GM23338 (cell line): ENCODE measurements at regions not wholly inside any gene's neighbourhood (a gene's known extent, or its start where the extent isn't known, plus 50 kb on each side); places are given as distances from the start of the nearest gene placed in this dataset.

Experiments
- ATAC-seq: fragments of 200-7000 bp; cut with Tn5 transposase; 3 replicates; pipeline ENCODE4 v1.9.1; 2020
- DNase-seq: peaks from one replicate; pipeline ENCODE4 v3.0.0-alpha.2; 2015; ENCODE audit warnings: low spot score
- H2AFZ ChIP-seq: fragments of 200-600 bp; sonication (generic); 2 replicates; pipeline ENCODE4 v1.8.0; 2016; ENCODE audit warnings: antibody characterized with exemption, mild to moderate bottlenecking, moderate library complexity
- H3F3A ChIP-seq: fragments of 200-600 bp; sonication (generic); replicated peaks from 2 replicates; pipeline ENCODE4 v1.8.0; 2017; ENCODE audit warnings: antibody characterized with exemption, mixed run types, low read depth
- H3K27ac ChIP-seq: fragments of 200-600 bp; sonication (generic); 2 replicates; pipeline ENCODE4 v1.6.1; 2016; ENCODE audit warnings: low read depth
- H3K27me3 ChIP-seq: fragments of 200-600 bp; sonication (generic); 2 replicates; pipeline ENCODE4 v1.8.0; 2016; ENCODE audit warnings: mild to moderate bottlenecking, mixed run types, moderate library complexity; ENCODE audit not compliant: insufficient read depth
- H3K36me3 ChIP-seq: fragments of 200-600 bp; sonication (generic); 2 replicates; pipeline ENCODE4 v1.8.0; 2016; ENCODE audit warnings: mild to moderate bottlenecking; ENCODE audit not compliant: insufficient read depth
- H3K4me1 ChIP-seq: fragments of 200-600 bp; sonication (generic); 2 replicates; pipeline ENCODE4 v1.8.0; 2016; ENCODE audit warnings: mild to moderate bottlenecking, moderate library complexity; ENCODE audit not compliant: insufficient read depth
- H3K4me2 ChIP-seq: fragments of 200-600 bp; sonication (generic); 2 replicates; pipeline ENCODE4 v1.7.1; 2017; ENCODE audit warnings: mixed run types
- H3K4me3 ChIP-seq: fragments of 200-600 bp; sonication (generic); 2 replicates; pipeline ENCODE4 v1.6.1; 2016; ENCODE audit warnings: mixed run types
- H3K79me2 ChIP-seq: fragments of 200-600 bp; sonication (generic); replicated peaks from 2 replicates; pipeline ENCODE4 v1.8.0; 2017; ENCODE audit warnings: mild to moderate bottlenecking; ENCODE audit not compliant: insufficient read depth
- H3K9me2 ChIP-seq: fragments of 200-600 bp; sonication (generic); 2 replicates; pipeline ENCODE4 v1.8.0; 2017; ENCODE audit not compliant: insufficient read depth
- H4K20me1 ChIP-seq: fragments of 200-600 bp; sonication (generic); replicated peaks from 2 replicates; pipeline ENCODE4 v1.8.0; 2017; ENCODE audit warnings: mild to moderate bottlenecking; ENCODE audit not compliant: insufficient read depth
- H3K27ac Mint-ChIP-seq: 2 replicates; pipeline ENCODE4 v1.8.0; 2020; ENCODE audit warnings: inconsistent platforms, mild to moderate bottlenecking, moderate library complexity, mixed read lengths
- H3K27me3 Mint-ChIP-seq: 3 replicates; pipeline ENCODE4 v1.8.0; 2022; ENCODE audit warnings: low read depth, mild to moderate bottlenecking, moderate library complexity, mixed read lengths, inconsistent platforms; ENCODE audit not compliant: insufficient read depth, poor library complexity
- H3K36me3 Mint-ChIP-seq: 3 replicates; pipeline ENCODE4 v1.8.0; 2021; ENCODE audit warnings: low read depth, mild to moderate bottlenecking, inconsistent platforms, moderate library complexity, mixed read lengths
- H3K4me1 Mint-ChIP-seq: 3 replicates; pipeline ENCODE4 v1.8.0; 2020; ENCODE audit warnings: mild to moderate bottlenecking, inconsistent platforms, mixed read lengths
- H3K4me3 Mint-ChIP-seq: 3 replicates; pipeline ENCODE4 v1.8.0; 2021; ENCODE audit warnings: moderate library complexity, mild to moderate bottlenecking, inconsistent platforms, mixed read lengths
- H3K9me3 Mint-ChIP-seq: 3 replicates; pipeline ENCODE4 v1.8.0; 2020; ENCODE audit warnings: moderate library complexity, mild to moderate bottlenecking, inconsistent platforms, mixed read lengths
- EZH2 ChIP-seq: fragments of 200-600 bp; sonication (generic); IDR thresholded peaks from one replicate; pipeline ENCODE4 v1.8.0; 2017; ENCODE audit warnings: antibody characterized with exemption, mild to moderate bottlenecking, low read depth; ENCODE audit not compliant: unreplicated experiment
- EZH2phosphoT487 ChIP-seq: fragments of 200-600 bp; sonication (generic); IDR thresholded peaks from one replicate; pipeline ENCODE4 v1.8.1; 2018; ENCODE audit warnings: antibody characterized with exemption; ENCODE audit not compliant: unreplicated experiment
- JUNB ChIP-seq: IDR thresholded peaks from one replicate; pipeline ENCODE4 v1.6.1; 2016; ENCODE audit warnings: antibody characterized with exemption; ENCODE audit not compliant: unreplicated experiment
- POLR2AphosphoS5 ChIP-seq: IDR thresholded peaks from 2 replicates; pipeline ENCODE4 v1.6.1; 2016; ENCODE audit warnings: antibody characterized with exemption, low read depth
- ZNF114 ChIP-seq: fragments of 250-450 bp; sonication (Bioruptor Pico); IDR thresholded peaks from 2 replicates; pipeline ENCODE4 v1.5.0; 2020; ENCODE audit warnings: mild to moderate bottlenecking, moderate library complexity
- TF ChIP-seq, protein P1 (sequence below), 2 experiments: fragments of 200-600 bp in 1 of 2; sonication (generic) in 1 of 2; conservative IDR thresholded peaks; 2 replicates each; pipeline versions ENCODE4 v1.5.1 to v1.6.1; 2016 to 2017; ENCODE audit warnings: antibody characterized with exemption in 2 of 2, low read depth in 2 of 2, mild to moderate bottlenecking in 2 of 2, moderate library complexity in 1 of 2
- TF ChIP-seq, protein P2 (sequence below): IDR thresholded peaks from one replicate; pipeline ENCODE4 v1.6.1; 2018; ENCODE audit warnings: antibody characterized with exemption; ENCODE audit not compliant: unreplicated experiment
- TF ChIP-seq, protein P3 (sequence below): fragments of 250-450 bp; sonication (Bioruptor Pico); IDR thresholded peaks from 2 replicates; pipeline ENCODE4 v1.5.0; 2020; ENCODE audit warnings: mild to moderate bottlenecking, moderate library complexity

DNA sequence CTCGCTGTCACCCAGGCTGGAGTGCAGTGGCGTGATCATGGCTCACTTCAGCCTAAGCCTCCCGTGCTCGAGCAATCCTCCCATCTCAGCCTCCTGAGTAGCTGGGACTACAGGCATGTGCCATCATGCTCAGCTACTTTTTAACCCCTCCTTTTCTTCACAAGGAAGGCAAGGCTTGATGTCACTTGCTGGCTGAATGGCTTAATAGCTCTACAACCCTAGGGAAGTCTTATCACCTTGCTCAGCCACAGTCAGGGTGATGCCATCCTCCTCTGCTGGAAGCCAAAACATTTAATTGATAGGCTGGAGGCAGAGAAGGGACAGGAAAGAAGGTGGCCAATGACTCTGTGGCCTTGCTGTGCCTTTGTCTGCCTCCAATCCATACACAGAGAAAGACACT is 131.9 kb downstream of the MED15 start:
- no peak overlapping the region for H3K4me3 ChIP-seq
- Mint-ChIP-seq H3K9me3 (peaks cover 4% of the 10 kb centered on the region; the same call in 2 of the 3 replicates), H3K4me1 (peaks cover 7% of the 10 kb centered on the region; the same call in 2 of the 3 replicates), H3K27ac (no peak overlapping the region), H3K36me3 (no peaks in the 10 kb centered on the region), H3K4me3 (no peak overlapping the region), H3K27me3 (peaks cover 2% of the 10 kb centered on the region)
- H3K27me3 ChIP-seq: no peaks in the 10 kb centered on the region
- no peaks in the 10 kb centered on the region for H3F3A ChIP-seq
- no peak overlapping the region for H3K27ac ChIP-seq
- ATAC-seq: no peak
- no peaks in the 10 kb centered on the region for H3K9me2 ChIP-seq
- DNase-seq: no peak
- no peaks in the 10 kb centered on the region for H3K79me2 ChIP-seq
- no peaks in the 10 kb centered on the region for H3K36me3 ChIP-seq
- no peak overlapping the region for H3K4me2 ChIP-seq
- H4K20me1 ChIP-seq: no peaks in the 10 kb centered on the region
- no peak overlapping the region for H2AFZ ChIP-seq
- no peaks in the 10 kb centered on the region for H3K4me1 ChIP-seq
- TF ChIP-seq, protein P1, sequence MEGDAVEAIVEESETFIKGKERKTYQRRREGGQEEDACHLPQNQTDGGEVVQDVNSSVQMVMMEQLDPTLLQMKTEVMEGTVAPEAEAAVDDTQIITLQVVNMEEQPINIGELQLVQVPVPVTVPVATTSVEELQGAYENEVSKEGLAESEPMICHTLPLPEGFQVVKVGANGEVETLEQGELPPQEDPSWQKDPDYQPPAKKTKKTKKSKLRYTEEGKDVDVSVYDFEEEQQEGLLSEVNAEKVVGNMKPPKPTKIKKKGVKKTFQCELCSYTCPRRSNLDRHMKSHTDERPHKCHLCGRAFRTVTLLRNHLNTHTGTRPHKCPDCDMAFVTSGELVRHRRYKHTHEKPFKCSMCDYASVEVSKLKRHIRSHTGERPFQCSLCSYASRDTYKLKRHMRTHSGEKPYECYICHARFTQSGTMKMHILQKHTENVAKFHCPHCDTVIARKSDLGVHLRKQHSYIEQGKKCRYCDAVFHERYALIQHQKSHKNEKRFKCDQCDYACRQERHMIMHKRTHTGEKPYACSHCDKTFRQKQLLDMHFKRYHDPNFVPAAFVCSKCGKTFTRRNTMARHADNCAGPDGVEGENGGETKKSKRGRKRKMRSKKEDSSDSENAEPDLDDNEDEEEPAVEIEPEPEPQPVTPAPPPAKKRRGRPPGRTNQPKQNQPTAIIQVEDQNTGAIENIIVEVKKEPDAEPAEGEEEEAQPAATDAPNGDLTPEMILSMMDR (conservative IDR thresholded peaks at IDR 0.05; ENCODE audit: low read depth in 2 of 2): no peak

DNA sequence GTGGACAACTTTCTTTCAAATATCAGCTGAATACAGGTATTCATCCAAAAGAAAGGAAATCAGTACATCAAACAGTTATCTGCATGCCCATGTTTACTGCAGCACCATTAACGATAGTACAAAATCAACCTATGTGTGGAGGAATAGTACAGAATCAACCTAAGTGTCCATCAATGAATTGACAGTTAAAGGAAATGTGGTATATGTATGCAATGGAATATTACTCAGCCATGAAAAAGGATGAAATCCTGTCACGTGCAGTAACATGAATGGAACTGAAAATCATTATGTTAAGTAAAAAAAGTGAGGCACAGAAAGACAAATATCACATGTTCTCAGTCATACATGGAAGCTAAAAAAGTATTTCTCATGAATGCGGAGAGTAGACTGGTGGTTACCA is 132.3 kb downstream of the MED15 start:
- no peaks in the 10 kb centered on the region for H3K36me3 ChIP-seq
- DNase-seq (no peak), ATAC-seq (no peak)
- peaks cover 4% of the 10 kb centered on the region; the same call in 2 of the 3 replicates for H3K9me3 Mint-ChIP-seq
- no peaks in the 10 kb centered on the region for H3F3A ChIP-seq
- no peaks in the 10 kb centered on the region for H3K9me2 ChIP-seq
- no peak overlapping the region for H3K4me3 Mint-ChIP-seq
- H3K4me2 ChIP-seq: no peak overlapping the region
- H3K4me1 Mint-ChIP-seq: peaks cover 8% of the 10 kb centered on the region; the same call in 2 of the 3 replicates
- H3K79me2 ChIP-seq: no peaks in the 10 kb centered on the region
- H3K27ac ChIP-seq: no peak overlapping the region
- H3K36me3 Mint-ChIP-seq: no peaks in the 10 kb centered on the region
- H3K27me3 Mint-ChIP-seq: peaks cover 2% of the 10 kb centered on the region
- H2AFZ ChIP-seq: no peak overlapping the region
- no peaks in the 10 kb centered on the region for H4K20me1 ChIP-seq
- no peak overlapping the region for H3K4me3 ChIP-seq
- no peaks in the 10 kb centered on the region for H3K4me1 ChIP-seq
- no peaks in the 10 kb centered on the region for H3K27me3 ChIP-seq
- H3K27ac Mint-ChIP-seq: no peak overlapping the region
- no peak for TF ChIP-seq JUNB
- no peak for TF ChIP-seq POLR2AphosphoS5
- TF ChIP-seq EZH2: no peak
- TF ChIP-seq EZH2phosphoT487: no peak
- no peak for TF ChIP-seq ZNF114 (CRISPR knock-in tag)
- TF ChIP-seq, protein P2, sequence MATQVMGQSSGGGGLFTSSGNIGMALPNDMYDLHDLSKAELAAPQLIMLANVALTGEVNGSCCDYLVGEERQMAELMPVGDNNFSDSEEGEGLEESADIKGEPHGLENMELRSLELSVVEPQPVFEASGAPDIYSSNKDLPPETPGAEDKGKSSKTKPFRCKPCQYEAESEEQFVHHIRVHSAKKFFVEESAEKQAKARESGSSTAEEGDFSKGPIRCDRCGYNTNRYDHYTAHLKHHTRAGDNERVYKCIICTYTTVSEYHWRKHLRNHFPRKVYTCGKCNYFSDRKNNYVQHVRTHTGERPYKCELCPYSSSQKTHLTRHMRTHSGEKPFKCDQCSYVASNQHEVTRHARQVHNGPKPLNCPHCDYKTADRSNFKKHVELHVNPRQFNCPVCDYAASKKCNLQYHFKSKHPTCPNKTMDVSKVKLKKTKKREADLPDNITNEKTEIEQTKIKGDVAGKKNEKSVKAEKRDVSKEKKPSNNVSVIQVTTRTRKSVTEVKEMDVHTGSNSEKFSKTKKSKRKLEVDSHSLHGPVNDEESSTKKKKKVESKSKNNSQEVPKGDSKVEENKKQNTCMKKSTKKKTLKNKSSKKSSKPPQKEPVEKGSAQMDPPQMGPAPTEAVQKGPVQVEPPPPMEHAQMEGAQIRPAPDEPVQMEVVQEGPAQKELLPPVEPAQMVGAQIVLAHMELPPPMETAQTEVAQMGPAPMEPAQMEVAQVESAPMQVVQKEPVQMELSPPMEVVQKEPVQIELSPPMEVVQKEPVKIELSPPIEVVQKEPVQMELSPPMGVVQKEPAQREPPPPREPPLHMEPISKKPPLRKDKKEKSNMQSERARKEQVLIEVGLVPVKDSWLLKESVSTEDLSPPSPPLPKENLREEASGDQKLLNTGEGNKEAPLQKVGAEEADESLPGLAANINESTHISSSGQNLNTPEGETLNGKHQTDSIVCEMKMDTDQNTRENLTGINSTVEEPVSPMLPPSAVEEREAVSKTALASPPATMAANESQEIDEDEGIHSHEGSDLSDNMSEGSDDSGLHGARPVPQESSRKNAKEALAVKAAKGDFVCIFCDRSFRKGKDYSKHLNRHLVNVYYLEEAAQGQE: no peak
- TF ChIP-seq, protein P1 (conservative IDR thresholded peaks at IDR 0.05; ENCODE audit: low read depth in 2 of 2): no peak
- TF ChIP-seq, protein P3, sequence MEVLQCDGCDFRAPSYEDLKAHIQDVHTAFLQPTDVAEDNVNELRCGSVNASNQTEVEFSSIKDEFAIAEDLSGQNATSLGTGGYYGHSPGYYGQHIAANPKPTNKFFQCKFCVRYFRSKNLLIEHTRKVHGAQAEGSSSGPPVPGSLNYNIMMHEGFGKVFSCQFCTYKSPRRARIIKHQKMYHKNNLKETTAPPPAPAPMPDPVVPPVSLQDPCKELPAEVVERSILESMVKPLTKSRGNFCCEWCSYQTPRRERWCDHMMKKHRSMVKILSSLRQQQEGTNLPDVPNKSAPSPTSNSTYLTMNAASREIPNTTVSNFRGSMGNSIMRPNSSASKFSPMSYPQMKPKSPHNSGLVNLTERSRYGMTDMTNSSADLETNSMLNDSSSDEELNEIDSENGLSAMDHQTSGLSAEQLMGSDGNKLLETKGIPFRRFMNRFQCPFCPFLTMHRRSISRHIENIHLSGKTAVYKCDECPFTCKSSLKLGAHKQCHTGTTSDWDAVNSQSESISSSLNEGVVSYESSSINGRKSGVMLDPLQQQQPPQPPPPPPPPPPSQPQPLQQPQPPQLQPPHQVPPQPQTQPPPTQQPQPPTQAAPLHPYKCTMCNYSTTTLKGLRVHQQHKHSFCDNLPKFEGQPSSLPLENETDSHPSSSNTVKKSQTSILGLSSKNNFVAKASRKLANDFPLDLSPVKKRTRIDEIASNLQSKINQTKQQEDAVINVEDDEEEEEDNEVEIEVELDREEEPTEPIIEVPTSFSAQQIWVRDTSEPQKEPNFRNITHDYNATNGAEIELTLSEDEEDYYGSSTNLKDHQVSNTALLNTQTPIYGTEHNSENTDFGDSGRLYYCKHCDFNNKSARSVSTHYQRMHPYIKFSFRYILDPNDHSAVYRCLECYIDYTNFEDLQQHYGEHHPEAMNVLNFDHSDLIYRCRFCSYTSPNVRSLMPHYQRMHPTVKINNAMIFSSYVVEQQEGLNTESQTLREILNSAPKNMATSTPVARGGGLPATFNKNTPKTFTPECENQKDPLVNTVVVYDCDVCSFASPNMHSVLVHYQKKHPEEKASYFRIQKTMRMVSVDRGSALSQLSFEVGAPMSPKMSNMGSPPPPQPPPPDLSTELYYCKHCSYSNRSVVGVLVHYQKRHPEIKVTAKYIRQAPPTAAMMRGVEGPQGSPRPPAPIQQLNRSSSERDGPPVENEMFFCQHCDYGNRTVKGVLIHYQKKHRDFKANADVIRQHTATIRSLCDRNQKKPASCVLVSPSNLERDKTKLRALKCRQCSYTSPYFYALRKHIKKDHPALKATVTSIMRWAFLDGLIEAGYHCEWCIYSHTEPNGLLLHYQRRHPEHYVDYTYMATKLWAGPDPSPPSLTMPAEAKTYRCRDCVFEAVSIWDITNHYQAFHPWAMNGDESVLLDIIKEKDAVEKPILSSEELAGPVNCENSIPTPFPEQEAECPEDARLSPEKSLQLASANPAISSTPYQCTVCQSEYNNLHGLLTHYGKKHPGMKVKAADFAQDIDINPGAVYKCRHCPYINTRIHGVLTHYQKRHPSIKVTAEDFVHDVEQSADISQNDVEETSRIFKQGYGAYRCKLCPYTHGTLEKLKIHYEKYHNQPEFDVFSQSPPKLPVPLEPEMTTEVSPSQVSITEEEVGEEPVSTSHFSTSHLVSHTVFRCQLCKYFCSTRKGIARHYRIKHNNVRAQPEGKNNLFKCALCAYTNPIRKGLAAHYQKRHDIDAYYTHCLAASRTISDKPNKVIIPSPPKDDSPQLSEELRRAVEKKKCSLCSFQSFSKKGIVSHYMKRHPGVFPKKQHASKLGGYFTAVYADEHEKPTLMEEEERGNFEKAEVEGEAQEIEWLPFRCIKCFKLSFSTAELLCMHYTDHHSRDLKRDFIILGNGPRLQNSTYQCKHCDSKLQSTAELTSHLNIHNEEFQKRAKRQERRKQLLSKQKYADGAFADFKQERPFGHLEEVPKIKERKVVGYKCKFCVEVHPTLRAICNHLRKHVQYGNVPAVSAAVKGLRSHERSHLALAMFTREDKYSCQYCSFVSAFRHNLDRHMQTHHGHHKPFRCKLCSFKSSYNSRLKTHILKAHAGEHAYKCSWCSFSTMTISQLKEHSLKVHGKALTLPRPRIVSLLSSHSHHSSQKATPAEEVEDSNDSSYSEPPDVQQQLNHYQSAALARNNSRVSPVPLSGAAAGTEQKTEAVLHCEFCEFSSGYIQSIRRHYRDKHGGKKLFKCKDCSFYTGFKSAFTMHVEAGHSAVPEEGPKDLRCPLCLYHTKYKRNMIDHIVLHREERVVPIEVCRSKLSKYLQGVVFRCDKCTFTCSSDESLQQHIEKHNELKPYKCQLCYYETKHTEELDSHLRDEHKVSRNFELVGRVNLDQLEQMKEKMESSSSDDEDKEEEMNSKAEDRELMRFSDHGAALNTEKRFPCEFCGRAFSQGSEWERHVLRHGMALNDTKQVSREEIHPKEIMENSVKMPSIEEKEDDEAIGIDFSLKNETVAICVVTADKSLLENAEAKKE (CRISPR knock-in tag): no peak
